ENCODE measurements at regions not wholly inside any gene's neighbourhood (a gene's known extent, or its start where the extent isn't known, plus 50 kb on each side); places are given as distances from the start of the nearest gene placed in this dataset.

GRCh38 chr2:138105358-138105757, 141.1 kb downstream of the HNMT start:
- ATAC-seq: no peak
- DNase-seq: no peak

GRCh38 chr2:138106606-138107005, 142.3 kb downstream of the HNMT start:
- no peak for ATAC-seq
- no peak for DNase-seq

- no peak for ATAC-seq
- no peak for DNase-seq
Measured at GRCh38 chr2:138107288-138107687, 143.0 kb downstream of the HNMT start.

- DNase-seq (no peak), ATAC-seq (no peak)
Measured at GRCh38 chr2:138110453-138111083, 146.3 kb downstream of the HNMT start.

- no peak for DNase-seq
- ATAC-seq: no peak
Measured at GRCh38 chr2:138112536-138112935, 148.3 kb downstream of the HNMT start.

GRCh38 chr2:138113871-138114525, 149.7 kb downstream of the HNMT start:
- DNase-seq: no peak
- no peak for ATAC-seq

GRCh38 chr2:138115666-138116065, 151.4 kb downstream of the HNMT start:
- DNase-seq: no peak
- ATAC-seq: no peak

- ATAC-seq: no peak
- DNase-seq: no peak
Measured at GRCh38 chr2:138116456-138116855, 152.2 kb downstream of the HNMT start.

- ATAC-seq (no peak), DNase-seq (no peak)
Measured at GRCh38 chr2:138121666-138122661, 157.7 kb downstream of the HNMT start.

GRCh38 chr2:138122891-138123290, 158.6 kb downstream of the HNMT start:
- ATAC-seq: no peak
- DNase-seq: no peak

GRCh38 chr2:138123741-138124140, 159.5 kb downstream of the HNMT start:
- no peak for ATAC-seq
- DNase-seq: no peak

- no peak for ATAC-seq
Measured at GRCh38 chr2:138124521-138124920, 160.2 kb downstream of the HNMT start.

GRCh38 chr2:138125306-138126288, 161.3 kb downstream of the HNMT start:
- ATAC-seq (no peak), DNase-seq (no peak)

More at GRCh38 chr2:138124521-138124920, 160.2 kb downstream of the HNMT start:
- DNase-seq: no peak

- ATAC-seq (no peak), DNase-seq (no peak)
Measured at GRCh38 chr2:138132108-138132507, 167.8 kb downstream of the HNMT start.

- ATAC-seq (no peak), DNase-seq (no peak)
Measured at GRCh38 chr2:138137949-138138348, 173.7 kb downstream of the HNMT start.

GRCh38 chr2:138147796-138148195, 183.5 kb downstream of the HNMT start:
- DNase-seq (no peak), ATAC-seq (no peak)

- no peak for DNase-seq
- no peak for ATAC-seq
Measured at GRCh38 chr2:138155304-138155703, 191.0 kb downstream of the HNMT start.

- DNase-seq (no peak), ATAC-seq (no peak)
Measured at GRCh38 chr2:138157372-138157771, 193.1 kb downstream of the HNMT start.

GRCh38 chr2:138170485-138170884, 206.2 kb downstream of the HNMT start:
- DNase-seq: no peak
- no peak for ATAC-seq

GRCh38 chr2:138171244-138171643, 207.0 kb downstream of the HNMT start:
- no peak for ATAC-seq

GRCh38 chr2:138175066-138175465, 210.8 kb downstream of the HNMT start:
- ATAC-seq (no peak), DNase-seq (no peak)

More at GRCh38 chr2:138171244-138171643, 207.0 kb downstream of the HNMT start:
- no peak for DNase-seq
